ENCODE measurements at regions not wholly inside any gene's neighbourhood (a gene's known extent, or its start where the extent isn't known, plus 50 kb on each side); places are given as distances from the start of the nearest gene placed in this dataset.

- no peak for TF ChIP-seq EZH2 (conservative IDR thresholded peaks at IDR 0.05; ENCODE audit: low read depth, low read length)
- TF ChIP-seq ZNF329 (CRISPR knock-in tag; IDR thresholded peaks at IDR 0.05; ENCODE audit: low read depth): no peak
- no peak for TF ChIP-seq ATF7-NPFF (CRISPR knock-in tag; IDR thresholded peaks at IDR 0.05; ENCODE audit: low read depth)
- no peak for TF ChIP-seq ZNF431 (CRISPR knock-in tag; IDR thresholded peaks at IDR 0.05; ENCODE audit: borderline replicate concordance, low read depth)
- no peak for TF ChIP-seq REST (IDR thresholded peaks at IDR 0.05; ENCODE audit: borderline replicate concordance in 1 of 2, low read depth in 1 of 2, low read length in 2 of 2)
- no peak for TF ChIP-seq TRIM24 (CRISPR knock-in tag; IDR thresholded peaks at IDR 0.05)
- no peak for TF ChIP-seq CTCF (CRISPR knock-in tag; IDR thresholded peaks at IDR 0.05)
- TF ChIP-seq ZNF292 (CRISPR knock-in tag; IDR thresholded peaks at IDR 0.05; ENCODE audit: borderline replicate concordance, low read depth): no peak
- TF ChIP-seq E2F1 (CRISPR knock-in tag; IDR thresholded peaks at IDR 0.05): no peak
- TF ChIP-seq ESRRA (CRISPR knock-in tag; IDR thresholded peaks at IDR 0.05; ENCODE audit: low read depth): no peak
- no peak for TF ChIP-seq MLLT10 (CRISPR knock-in tag; IDR thresholded peaks at IDR 0.05)
- no peak for TF ChIP-seq ZNF3 (CRISPR knock-in tag; IDR thresholded peaks at IDR 0.05)
- TF ChIP-seq MAX (IDR thresholded peaks at IDR 0.05): no peak
- no peak for TF ChIP-seq ELK4 (CRISPR knock-in tag; IDR thresholded peaks at IDR 0.05; ENCODE audit: borderline replicate concordance)
Measured at GRCh38 chr5:121745407-121745806, 106.3 kb upstream of the FTMT start.
